ENCODE measurements at regions not wholly inside any gene's neighbourhood (a gene's known extent, or its start where the extent isn't known, plus 50 kb on each side); places are given as distances from the start of the nearest gene placed in this dataset.

- POLR2A ChIA-PET: no interaction called here
- TF ChIP-seq RELA (CRISPR knock-in tag; IDR thresholded peaks at IDR 0.05; ENCODE audit: borderline replicate concordance): no peak
- H3K36me3 Mint-ChIP-seq: no peaks in the 10 kb centered on the region
- peak; percentile 50 for ATAC-seq
- no peak overlapping the region for H3K27ac Mint-ChIP-seq
- CTCF ChIA-PET: no interaction called here
- no peaks in the 10 kb centered on the region; the same call in 1 of the 2 replicates for H3K27me3 Mint-ChIP-seq (ENCODE audit: low read depth)
- DNase-seq (ENCODE audit: low spot score): no peak
- H3K4me3 Mint-ChIP-seq: no peak overlapping the region
- no peaks in the 10 kb centered on the region; the same call in 1 of the 2 replicates for H3K4me1 Mint-ChIP-seq
- peaks cover 44% of the 10 kb centered on the region for H3K9me3 Mint-ChIP-seq
Observed at GRCh38 chr5:8934455-8934854, 611.4 kb downstream of the SEMA5A start.

- no peak for ATAC-seq
- H3K27ac Mint-ChIP-seq: no peak overlapping the region
- H3K4me3 Mint-ChIP-seq: no peak overlapping the region
- H3K9me3 Mint-ChIP-seq: peaks cover 44% of the 10 kb centered on the region
- CTCF ChIA-PET: no interaction called here
- no peak for DNase-seq (ENCODE audit: low spot score)
- peaks cover 15% of the 10 kb centered on the region for H3K36me3 Mint-ChIP-seq
- POLR2A ChIA-PET: no interaction called here
- no peaks in the 10 kb centered on the region for H3K27me3 Mint-ChIP-seq (ENCODE audit: low read depth)
- H3K4me1 Mint-ChIP-seq: no peaks in the 10 kb centered on the region; the same call in 1 of the 2 replicates
- TF ChIP-seq FOXK1 (CRISPR knock-in tag; IDR thresholded peaks at IDR 0.05) (no peak), ZNF138 (CRISPR knock-in tag; conservative IDR thresholded peaks at IDR 0.05) (no peak), NR3C1 (CRISPR knock-in tag; conservative IDR thresholded peaks at IDR 0.05; ENCODE audit: low read depth) (no peak), GTF2I (CRISPR knock-in tag; conservative IDR thresholded peaks at IDR 0.05) (no peak), ZNF121 (CRISPR knock-in tag; IDR thresholded peaks at IDR 0.05) (no peak), ZNF671 (CRISPR knock-in tag; IDR thresholded peaks at IDR 0.05) (no peak), NFE2L1 (CRISPR knock-in tag; IDR thresholded peaks at IDR 0.05) (no peak)
Observed at GRCh38 chr5:8940934-8941333, 604.9 kb downstream of the SEMA5A start.

- no peak for ATAC-seq
- no peak for DNase-seq (ENCODE audit: low spot score)
- Mint-ChIP-seq H3K4me1 (no peaks in the 10 kb centered on the region), H3K27ac (no peak overlapping the region), H3K4me3 (no peak overlapping the region), H3K27me3 (ENCODE audit: low read depth) (no peaks in the 10 kb centered on the region), H3K9me3 (peaks cover 36% of the 10 kb centered on the region), H3K36me3 (peaks cover 15% of the 10 kb centered on the region)
- POLR2A ChIA-PET: no interaction called here
- CTCF ChIA-PET: no interaction called here
- TF ChIP-seq ZNF317 (CRISPR knock-in tag; IDR thresholded peaks at IDR 0.05; ENCODE audit: borderline replicate concordance, low read depth) (no peak), SOX15 (CRISPR knock-in tag; IDR thresholded peaks at IDR 0.05) (no peak), E2F1 (CRISPR knock-in tag; IDR thresholded peaks at IDR 0.05) (no peak), MYBL2 (CRISPR knock-in tag; IDR thresholded peaks at IDR 0.05) (no peak), ZNF423 (CRISPR knock-in tag; IDR thresholded peaks at IDR 0.05) (no peak), E2F5 (CRISPR knock-in tag; IDR thresholded peaks at IDR 0.05) (no peak), ZBTB43 (CRISPR knock-in tag; IDR thresholded peaks at IDR 0.05) (no peak), HMGXB4 (CRISPR knock-in tag; IDR thresholded peaks at IDR 0.05) (no peak), NR2C2 (CRISPR knock-in tag; IDR thresholded peaks at IDR 0.05) (no peak), ZNF512 (CRISPR knock-in tag; IDR thresholded peaks at IDR 0.05; ENCODE audit: borderline replicate concordance) (no peak), CDX4 (CRISPR knock-in tag; IDR thresholded peaks at IDR 0.05; ENCODE audit: borderline replicate concordance) (no peak), ZNF219 (CRISPR knock-in tag; IDR thresholded peaks at IDR 0.05; ENCODE audit: borderline replicate concordance) (no peak), ATF3 (CRISPR knock-in tag; conservative IDR thresholded peaks at IDR 0.05) (no peak), NR3C1 (CRISPR knock-in tag; conservative IDR thresholded peaks at IDR 0.05; ENCODE audit: low read depth) (no peak), ZNF671 (CRISPR knock-in tag; IDR thresholded peaks at IDR 0.05) (no peak), ZNF281 (CRISPR knock-in tag; IDR thresholded peaks at IDR 0.05) (no peak), JAZF1 (CRISPR knock-in tag; IDR thresholded peaks at IDR 0.05) (no peak)
Observed at GRCh38 chr5:8943301-8943700, 602.6 kb downstream of the SEMA5A start.
